SH-SY5Y (cell line): ENCODE measurements at regions not wholly inside any gene's neighbourhood (a gene's known extent, or its start where the extent isn't known, plus 50 kb on each side); places are given as distances from the start of the nearest gene placed in this dataset.

Experiments
- GATA2 ChIP-seq: IDR thresholded peaks from 2 replicates; pipeline ENCODE4 v1.6.1; 2011; ENCODE audit warnings: mild to moderate bottlenecking, low read depth, low read length
- GATA3 ChIP-seq: IDR thresholded peaks from 2 replicates; pipeline ENCODE4 v1.6.1; 2011; ENCODE audit warnings: low read depth, mild to moderate bottlenecking, low read length, moderate library complexity

DNA sequence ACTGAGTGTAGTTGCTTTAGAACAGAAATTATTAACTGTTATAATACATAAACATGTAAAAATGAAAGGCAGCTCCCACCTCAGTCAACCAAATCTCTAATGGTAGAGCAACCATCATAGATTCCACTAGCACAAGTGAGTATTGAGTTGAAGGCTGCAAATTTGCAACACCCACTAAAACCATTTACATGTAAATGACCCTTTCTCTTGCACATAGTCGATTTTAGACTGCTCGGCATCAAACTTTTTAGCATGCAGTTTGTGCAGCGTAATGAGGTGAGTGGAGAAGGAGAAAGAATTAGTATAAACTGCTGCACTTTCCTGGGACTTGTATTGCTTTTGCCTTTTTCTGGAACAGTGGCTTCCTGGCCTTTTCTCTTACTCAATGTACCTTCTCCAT is 62.8 kb downstream of the FBXO5 start:
- TF ChIP-seq GATA2, result no peak
- TF ChIP-seq GATA3, result no peak
